NCI-H2196 (cell line): ENCODE measurements at regions not wholly inside any gene's neighbourhood (a gene's known extent, or its start where the extent isn't known, plus 50 kb on each side); places are given as distances from the start of the nearest gene placed in this dataset.

Source experiments
- DNase-seq: peaks from one replicate; lab custom pipeline; 2025; ENCODE audit not compliant: unreplicated experiment; lab: John Stamatoyannopoulos, UW

GRCh38 chr5:58156973-58157701 lies 302.7 kb downstream of the PLK2 start:
- no peak for DNase-seq

DNA sequence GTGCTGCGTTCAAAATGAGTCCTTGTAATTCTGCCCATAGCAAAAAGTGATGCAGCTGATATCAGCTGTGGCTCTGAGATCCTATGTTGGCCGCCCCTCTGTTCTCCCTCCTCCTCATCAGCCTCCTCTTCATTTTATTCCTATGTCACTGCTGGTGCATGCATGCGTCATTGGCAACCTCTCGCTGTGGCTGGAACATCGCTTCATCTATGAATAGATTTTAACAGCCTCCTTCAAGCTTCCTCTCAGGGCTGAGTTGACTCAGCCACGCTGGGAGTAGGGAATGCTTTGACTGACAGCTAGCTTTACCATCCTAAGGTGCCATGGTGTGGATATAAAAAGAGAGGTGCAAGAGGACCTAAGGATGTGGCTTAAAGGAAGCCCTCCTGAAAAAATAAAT lies 303.5 kb downstream of the PLK2 start:
- DNase-seq: no peak

GRCh38 chr5:58153255-58153654 lies 306.6 kb downstream of the PLK2 start:
- no peak for DNase-seq

DNA sequence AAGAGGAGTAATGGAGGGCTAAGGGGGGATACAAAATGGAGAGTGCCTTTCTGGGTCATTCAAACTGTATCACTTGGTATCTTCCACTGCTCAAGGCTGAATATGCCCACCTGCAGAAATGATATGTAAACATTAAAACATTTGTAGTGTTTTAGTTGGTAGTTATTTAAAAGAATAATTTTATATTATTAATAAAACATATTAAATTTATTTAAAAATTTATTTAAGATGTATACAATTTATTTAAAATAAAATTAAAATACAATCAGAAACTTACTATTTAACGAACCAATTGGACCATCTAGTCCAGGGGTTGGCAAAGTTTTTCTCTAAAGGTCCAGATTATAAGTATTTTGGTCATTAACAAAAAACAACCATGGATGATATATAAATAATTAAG lies 308.5 kb downstream of the PLK2 start:
- no peak for DNase-seq

DNA sequence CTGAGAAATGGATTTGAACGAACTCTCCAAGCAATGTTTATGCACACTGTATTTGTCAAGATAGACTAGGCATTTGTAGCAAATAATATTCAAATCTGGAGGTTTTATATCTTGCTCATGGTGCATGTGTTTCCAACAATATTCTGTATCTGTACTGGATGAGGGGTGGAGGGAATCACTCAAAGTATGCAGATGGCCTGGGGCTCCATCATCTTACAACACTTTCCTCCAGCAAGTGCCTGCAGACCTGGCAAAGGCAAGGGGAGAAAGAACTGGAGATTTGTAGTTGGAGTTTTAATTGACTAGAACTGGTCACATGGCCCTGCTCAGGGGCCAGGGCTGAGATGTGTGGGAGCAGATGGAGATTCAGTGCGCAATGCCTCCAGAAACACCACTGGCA lies 309.0 kb downstream of the PLK2 start:
- no peak for DNase-seq

GRCh38 chr5:58149746-58150145 lies 310.1 kb downstream of the PLK2 start:
- DNase-seq: no peak

DNA sequence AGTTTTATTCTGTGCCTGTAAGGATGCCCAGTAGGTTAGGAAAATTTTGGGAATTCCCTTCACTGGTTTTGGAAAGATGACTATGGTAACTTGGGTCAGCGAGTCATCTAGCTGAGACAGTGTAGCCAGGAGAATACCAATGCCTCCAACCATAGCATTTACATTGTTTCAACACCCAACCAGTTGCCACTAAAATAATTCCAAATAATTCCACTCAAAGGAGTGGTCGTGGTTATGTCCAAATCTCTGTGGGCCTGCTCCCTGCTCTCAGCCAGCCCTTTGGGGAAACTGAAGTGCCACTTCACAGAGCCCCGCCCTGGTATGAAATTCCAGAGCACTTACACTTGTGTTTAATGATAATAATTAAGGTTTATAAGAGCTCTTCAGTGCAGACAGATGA lies 310.5 kb downstream of the PLK2 start:
- no peak for DNase-seq

- DNase-seq: no peak
Observed at GRCh38 chr5:58148254-58148775, 311.6 kb downstream of the PLK2 start.

DNA sequence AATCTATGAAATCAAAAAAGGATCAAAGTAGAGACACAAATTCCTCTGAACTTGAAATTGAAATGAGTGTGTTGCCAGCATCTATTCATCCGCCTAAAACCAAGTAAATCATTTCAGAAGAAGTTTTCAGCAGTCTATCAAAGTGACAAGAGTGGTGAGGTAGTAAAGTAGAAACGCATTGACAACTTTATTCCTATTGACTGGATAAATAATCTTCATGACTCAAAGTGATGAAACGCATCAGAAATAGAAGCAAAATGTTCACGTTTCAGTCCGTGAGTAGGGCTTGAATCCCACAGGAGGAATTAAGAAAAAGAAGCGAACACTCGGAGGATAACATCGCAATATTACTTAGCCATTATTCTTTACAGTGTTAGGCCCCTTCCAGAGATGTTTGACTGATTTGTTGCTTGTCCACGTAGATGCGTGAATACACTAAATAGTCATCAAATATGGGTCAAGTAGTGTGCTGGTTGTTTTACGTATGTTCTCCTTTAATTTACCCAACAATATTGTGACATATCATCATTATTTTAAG lies 314.4 kb downstream of the PLK2 start:
- no peak for DNase-seq

GRCh38 chr5:58143727-58144126 lies 316.2 kb downstream of the PLK2 start:
- no peak for DNase-seq

- no peak for DNase-seq
Observed at GRCh38 chr5:58143181-58143580, 316.7 kb downstream of the PLK2 start.

DNA sequence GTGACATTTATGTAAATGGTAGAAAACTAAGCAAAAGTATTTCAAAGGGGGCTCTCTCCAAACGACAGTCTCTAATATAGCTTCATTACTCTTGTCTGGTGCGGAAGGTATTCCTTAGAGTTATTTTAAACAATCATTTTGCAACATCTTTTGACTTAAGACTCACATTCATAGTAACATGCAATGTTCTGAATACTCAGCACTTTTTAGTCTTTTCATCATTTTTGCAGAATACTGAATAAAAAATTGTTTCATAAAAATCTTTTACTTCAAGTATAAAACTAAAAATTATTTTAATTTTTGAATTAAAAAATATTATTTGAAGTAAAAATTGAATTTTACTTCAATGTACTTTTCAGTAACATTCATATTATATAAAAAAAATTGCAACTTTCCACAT lies 321.1 kb downstream of the PLK2 start:
- no peak for DNase-seq

GRCh38 chr5:58136406-58136805 lies 323.5 kb downstream of the PLK2 start:
- no peak for DNase-seq

DNA sequence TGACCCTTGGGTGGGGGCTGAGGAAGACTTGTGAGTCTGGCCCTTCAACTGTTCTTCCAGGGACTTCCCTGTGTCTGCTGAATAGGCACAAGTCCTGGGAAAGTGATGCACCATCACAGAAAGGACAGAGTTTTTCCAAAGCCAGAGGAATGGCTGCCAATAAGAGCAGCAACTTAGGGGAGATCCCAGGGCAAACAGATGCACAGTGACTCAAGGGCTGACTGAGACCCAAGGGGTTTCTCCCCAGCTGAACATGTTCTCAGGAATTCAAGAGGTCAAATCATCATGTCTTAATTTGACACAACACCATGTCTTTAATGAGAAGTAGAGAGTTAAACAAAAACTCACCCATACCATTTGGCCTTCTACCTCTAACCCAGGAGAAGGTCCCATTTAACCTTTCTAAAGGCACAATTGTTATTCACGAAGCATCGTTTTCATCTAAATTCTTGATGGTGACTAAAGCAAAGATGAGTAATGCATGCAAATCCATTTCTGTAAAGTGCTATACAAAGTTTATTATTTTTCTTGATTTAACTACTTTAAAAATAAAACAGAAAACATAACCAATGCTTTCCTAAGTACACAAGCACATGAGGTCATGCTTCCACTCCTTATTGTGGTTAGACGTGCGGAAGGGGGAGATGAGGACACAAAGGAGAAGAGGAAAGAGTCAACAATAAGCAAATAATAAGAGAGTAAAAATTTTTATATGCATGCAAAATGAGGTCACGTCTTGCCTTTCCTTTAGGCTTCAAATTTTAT lies 324.1 kb downstream of the PLK2 start:
- DNase-seq: no peak

- no peak for DNase-seq
Observed at GRCh38 chr5:58133631-58134296, 326.1 kb downstream of the PLK2 start.

DNA sequence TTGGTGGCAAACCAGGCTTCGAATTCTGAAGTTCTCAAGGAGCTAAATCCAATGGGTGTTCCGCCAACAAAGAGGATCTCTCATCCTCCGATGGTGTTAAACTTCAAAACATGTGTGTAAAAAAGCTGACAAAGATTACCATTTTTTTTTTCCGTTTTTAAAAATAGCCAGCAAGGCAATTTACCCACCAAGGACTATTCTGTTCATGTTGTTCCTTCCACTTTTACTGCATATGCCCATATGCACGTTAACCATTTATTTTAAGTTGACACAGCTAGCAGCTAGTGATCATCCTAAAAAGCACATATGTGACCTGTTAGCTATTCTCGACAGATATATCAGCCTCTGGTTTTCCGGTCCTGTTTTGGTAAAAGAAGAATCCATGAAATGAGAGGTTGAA lies 326.7 kb downstream of the PLK2 start:
- no peak for DNase-seq

DNA sequence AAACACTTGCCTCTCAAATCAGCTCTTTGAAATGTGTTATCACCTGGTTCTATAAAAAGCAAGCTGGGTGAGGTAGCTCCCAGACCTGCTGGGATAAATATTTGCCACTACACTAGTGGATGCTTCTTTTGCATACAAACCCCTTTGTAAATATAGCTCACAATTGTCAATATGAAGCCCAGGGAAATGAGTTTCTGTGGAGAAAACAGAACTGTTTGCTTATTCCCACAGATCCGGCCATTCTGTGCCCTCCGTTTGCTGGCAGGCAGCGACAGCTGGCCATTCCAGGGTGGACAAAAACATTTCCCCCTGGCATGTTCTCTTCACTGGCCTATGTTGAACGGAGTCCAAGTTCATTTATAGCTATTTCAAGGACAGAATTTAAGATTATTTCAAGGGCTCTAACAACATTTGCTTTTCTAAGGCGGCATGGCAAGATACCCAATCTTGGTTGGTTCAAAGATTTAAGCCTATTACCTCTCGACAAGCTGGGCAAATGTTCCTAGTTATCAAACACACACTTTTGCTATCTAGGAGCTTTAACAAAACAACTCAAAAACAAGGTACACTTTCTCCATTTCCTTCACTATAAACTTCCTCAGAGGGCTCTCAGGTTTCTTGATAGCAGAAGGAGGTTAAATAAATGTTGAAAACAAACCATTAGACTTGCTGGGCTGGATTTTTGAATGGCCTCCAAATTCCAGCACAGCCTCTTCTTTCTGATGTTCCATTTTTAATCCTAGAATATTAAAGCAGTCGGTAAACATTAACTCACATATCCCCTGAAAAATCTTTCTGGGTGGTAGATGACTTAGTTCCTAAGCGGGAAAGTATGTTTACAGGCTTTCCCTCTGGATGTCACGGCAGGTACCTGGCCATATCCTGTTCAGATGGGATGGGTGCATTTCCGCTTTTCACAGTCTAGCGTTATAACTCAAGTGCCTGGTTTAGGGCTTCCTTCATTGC lies 332.3 kb downstream of the PLK2 start:
- DNase-seq: no peak

- no peak for DNase-seq
Observed at GRCh38 chr5:58123501-58123900, 336.4 kb downstream of the PLK2 start.

- DNase-seq: no peak
Observed at GRCh38 chr5:58122848-58123392, 337.0 kb downstream of the PLK2 start.

DNA sequence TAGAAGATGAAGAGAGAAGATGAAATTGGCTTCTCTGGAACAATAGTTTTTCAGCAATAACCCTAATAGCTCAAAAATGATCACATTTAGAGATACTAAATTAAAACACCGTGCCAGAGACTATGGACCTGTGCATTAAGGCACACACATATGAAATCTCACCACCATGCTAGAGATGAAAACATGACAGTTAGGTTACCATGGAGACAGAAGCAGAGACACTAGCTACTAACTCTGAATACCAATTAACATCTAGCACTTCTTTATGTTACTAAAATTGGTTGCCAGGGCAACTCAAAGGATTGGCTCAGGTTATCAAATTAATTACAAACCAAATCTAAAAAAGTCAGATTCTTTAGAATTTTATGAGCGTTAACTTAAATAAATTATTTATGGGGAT lies 337.7 kb downstream of the PLK2 start:
- DNase-seq: no peak
